H54 (cell line): ENCODE measurements at regions not wholly inside any gene's neighbourhood (a gene's known extent, or its start where the extent isn't known, plus 50 kb on each side); places are given as distances from the start of the nearest gene placed in this dataset.

ENCODE experiments used
- DNase-seq: peaks from one replicate; pipeline ENCODE4 v3.0.0; 2011; ENCODE audit warnings: low spot score, mixed read lengths; ENCODE audit not compliant: insufficient read length
- FAIRE-seq: peaks from 3 replicates; lab custom pipeline; 2011; peaks lifted over from hg19 to GRCh38; lab: Jason Lieb, UNC
- POLR2A ChIP-seq: IDR thresholded peaks from 2 replicates; pipeline ENCODE4 v1.6.1; 2011; ENCODE audit warnings: low read depth, mild to moderate bottlenecking, low read length

DNA sequence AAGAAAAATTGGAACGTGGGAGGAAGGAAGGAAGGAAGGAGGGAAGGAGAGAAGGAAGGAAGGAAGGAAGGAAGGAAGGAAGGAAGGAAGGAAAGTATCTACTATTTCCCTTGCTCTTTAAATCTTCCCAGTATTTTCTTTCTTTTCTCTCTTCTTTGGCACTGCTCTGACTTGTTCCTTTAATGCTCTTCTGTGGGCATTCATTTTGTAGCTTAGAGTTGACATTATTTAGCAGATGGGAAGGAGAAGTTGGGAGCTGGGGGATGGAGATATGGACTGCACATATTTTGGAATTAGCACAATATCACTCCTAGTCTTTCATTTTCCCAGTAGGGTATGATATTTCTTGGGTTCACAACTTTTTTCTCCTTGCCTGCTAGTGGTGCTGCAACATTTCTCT, 152.2 kb downstream of the TFAP2B start:
- FAIRE-seq (no peak), DNase-seq (no peak)

GRCh38 chr6:50973464-50973863, 154.8 kb downstream of the TFAP2B start:
- no peak for TF ChIP-seq POLR2A
- DNase-seq (no peak), FAIRE-seq (no peak)

More for the DNA sequence above, 152.2 kb downstream of the TFAP2B start:
- TF ChIP-seq POLR2A: no peak

- no peak for TF ChIP-seq POLR2A
- DNase-seq (no peak), FAIRE-seq (no peak)
These were observed 155.6 kb downstream of the TFAP2B start for GRCh38 chr6:50974319-50974718.

DNA sequence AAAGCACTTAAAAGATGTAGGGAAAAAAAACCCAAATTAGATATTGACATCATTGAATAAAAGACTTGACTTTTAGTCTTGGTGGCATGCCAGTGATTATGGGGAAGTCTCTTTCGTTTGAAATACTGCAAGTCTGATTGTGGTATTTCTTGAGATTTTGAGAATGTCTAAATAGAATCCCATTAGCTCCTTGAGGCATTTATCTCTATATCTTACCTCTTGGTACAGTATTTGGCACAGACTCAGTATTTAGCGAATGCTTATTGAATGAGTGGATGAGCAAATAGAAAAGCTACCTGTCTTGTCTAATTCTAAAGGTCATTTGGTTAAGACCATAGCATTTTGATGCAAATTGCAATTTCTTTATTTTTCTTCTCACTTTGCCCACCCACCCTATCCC, 156.5 kb downstream of the TFAP2B start:
- FAIRE-seq (no peak), DNase-seq (no peak)
- TF ChIP-seq POLR2A: no peak

GRCh38 chr6:50976907-50977306, 158.2 kb downstream of the TFAP2B start:
- DNase-seq (no peak), FAIRE-seq (no peak)
- no peak for TF ChIP-seq POLR2A

DNA sequence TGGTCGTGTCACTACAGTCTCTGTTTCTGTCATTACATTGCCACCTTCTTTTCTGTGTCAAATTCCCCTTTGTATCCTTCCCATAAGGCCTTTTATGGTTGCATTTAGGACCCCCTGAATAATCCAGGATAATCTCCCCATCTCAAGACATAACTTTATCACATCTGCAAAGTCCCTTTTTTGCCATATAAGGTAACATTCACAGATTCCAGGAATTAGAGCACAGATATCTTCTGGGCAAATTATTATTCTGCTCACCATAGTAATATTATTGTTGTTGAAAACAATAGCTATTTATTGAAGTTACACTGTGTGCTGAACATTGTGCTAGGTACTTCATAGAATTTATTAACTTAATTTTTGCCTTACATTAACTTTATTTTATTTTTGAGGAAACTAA, 159.1 kb downstream of the TFAP2B start:
- no peak for FAIRE-seq
- no peak for TF ChIP-seq POLR2A
- DNase-seq: no peak

GRCh38 chr6:50978380-50979170, 159.9 kb downstream of the TFAP2B start:
- FAIRE-seq: no peak

GRCh38 chr6:50979171-50979525, 160.5 kb downstream of the TFAP2B start:
- no peak for TF ChIP-seq POLR2A

More at GRCh38 chr6:50978380-50979170, 159.9 kb downstream of the TFAP2B start:
- DNase-seq: no peak
- no peak for TF ChIP-seq POLR2A

GRCh38 chr6:50984135-50984534, 165.5 kb downstream of the TFAP2B start:
- DNase-seq (no peak), FAIRE-seq (no peak)
- no peak for TF ChIP-seq POLR2A

More at GRCh38 chr6:50979171-50979525, 160.5 kb downstream of the TFAP2B start:
- FAIRE-seq (no peak), DNase-seq (no peak)

- no peak for FAIRE-seq
- no peak for DNase-seq
- TF ChIP-seq POLR2A: no peak
These were observed 167.6 kb downstream of the TFAP2B start for GRCh38 chr6:50986319-50986718.

DNA sequence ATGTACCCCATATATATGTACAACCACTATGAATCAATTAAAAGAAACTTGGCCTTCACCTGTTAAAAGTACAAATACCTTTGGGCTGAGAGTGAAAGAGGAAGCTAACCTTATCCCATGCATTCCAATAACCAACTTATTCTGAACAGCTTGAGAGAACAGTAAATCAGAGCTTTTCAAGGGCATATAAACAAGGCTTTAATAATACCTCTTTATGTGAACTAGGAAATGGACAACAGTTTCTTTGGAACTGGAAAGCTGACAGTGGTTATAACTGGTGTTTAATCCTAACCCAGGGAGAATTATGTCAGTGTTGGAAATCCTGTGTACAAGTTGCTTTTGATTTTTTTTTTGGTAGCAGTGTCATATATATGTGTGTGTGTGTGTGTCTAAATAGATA, 170.5 kb downstream of the TFAP2B start:
- TF ChIP-seq POLR2A: no peak
- FAIRE-seq (no peak), DNase-seq (no peak)

DNA sequence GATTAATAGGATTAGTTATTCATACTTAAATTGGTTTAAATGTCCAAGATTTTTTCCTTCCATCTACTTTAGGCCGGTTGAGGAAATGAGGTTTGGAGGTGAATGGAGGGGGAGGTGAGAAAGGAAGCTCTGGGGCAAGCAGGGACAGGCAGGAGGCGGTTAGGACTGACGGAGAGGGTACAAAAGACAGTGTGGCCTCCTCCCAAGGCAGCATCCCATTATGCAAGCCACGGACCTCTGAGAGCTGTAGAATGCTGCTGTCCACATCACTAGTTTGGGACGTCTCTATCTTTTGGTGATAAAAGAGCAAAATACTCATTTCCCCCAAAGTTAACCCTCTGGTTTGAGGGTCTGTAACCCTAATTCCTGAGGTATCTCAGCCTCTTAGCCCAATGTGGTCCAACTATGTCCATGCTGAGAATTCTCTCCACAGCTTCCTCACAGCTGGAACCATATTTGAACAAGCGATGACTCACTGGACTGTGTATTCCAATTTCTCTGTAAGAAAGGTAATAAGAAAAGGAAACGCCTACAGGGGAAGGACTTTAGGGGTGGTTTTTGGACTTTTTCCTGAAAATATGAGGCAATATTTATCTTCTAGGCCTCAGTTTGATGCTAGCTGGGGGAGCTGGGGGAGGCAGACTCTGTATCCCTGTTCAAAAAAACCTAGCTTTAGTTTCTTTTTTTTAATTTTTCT, 172.2 kb downstream of the TFAP2B start:
- peak; percentile 55 for FAIRE-seq

GRCh38 chr6:50992232-50992631, 173.6 kb downstream of the TFAP2B start:
- DNase-seq: no peak
- TF ChIP-seq POLR2A: no peak
- FAIRE-seq: no peak

More for the DNA sequence above, 172.2 kb downstream of the TFAP2B start:
- peak; percentile 6 for DNase-seq
- no peak for TF ChIP-seq POLR2A
